Panc1 (cell line): ENCODE measurements at regions not wholly inside any gene's neighbourhood (a gene's known extent, or its start where the extent isn't known, plus 50 kb on each side); places are given as distances from the start of the nearest gene placed in this dataset.

Experiments used
- POLR2AphosphoS5 ChIP-seq: IDR thresholded peaks from 2 replicates; pipeline ENCODE4 v1.6.1; 2012; ENCODE audit warnings: mild to moderate bottlenecking, low read depth, low read length, moderate library complexity
- SIN3A ChIP-seq: IDR thresholded peaks from 2 replicates; pipeline ENCODE4 v1.6.1; 2012; ENCODE audit warnings: low read depth, mild to moderate bottlenecking, low read length, moderate library complexity, borderline replicate concordance; ENCODE audit not compliant: insufficient read depth
- TCF7L2 ChIP-seq: IDR thresholded peaks from 2 replicates; pipeline ENCODE4 v1.6.1; 2011; ENCODE audit warnings: mild to moderate bottlenecking, low read depth, low read length, inconsistent platforms
- TF ChIP-seq, protein P1 (sequence below): fragments of 450-650 bp; IDR thresholded peaks from 2 replicates; pipeline ENCODE4 v1.5.1; 2017; ENCODE audit warnings: mild to moderate bottlenecking
- TF ChIP-seq, protein P2 (sequence below), 2 experiments: IDR thresholded peaks; 2 replicates each; pipeline ENCODE4 v1.6.1; 2011 to 2012; ENCODE audit warnings: low read depth in 2 of 2, control low read depth in 1 of 2, low read length in 1 of 2, mild to moderate bottlenecking in 1 of 2, moderate library complexity in 1 of 2; ENCODE audit not compliant: insufficient read depth in 1 of 2

DNA sequence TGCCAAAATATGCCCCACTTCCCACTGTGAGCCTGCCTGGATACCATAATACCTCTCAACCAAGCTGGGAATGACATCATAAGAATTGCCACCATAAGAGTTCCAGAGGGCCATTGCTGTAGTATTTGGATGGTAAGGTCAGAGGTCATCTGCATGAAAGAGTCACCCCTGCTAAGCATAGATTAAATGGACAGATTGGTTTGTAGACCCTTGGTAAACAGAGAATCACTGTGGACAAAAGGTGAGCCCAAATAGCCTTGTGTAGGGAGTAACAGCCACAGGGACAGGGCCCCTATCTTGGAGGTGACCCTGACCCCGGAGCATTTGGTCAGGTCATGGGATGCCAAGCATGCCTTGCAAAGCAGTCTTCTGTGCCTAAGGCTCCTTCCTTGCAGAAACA is 129.7 kb downstream of the GPAM start:
- TF ChIP-seq, protein P1, sequence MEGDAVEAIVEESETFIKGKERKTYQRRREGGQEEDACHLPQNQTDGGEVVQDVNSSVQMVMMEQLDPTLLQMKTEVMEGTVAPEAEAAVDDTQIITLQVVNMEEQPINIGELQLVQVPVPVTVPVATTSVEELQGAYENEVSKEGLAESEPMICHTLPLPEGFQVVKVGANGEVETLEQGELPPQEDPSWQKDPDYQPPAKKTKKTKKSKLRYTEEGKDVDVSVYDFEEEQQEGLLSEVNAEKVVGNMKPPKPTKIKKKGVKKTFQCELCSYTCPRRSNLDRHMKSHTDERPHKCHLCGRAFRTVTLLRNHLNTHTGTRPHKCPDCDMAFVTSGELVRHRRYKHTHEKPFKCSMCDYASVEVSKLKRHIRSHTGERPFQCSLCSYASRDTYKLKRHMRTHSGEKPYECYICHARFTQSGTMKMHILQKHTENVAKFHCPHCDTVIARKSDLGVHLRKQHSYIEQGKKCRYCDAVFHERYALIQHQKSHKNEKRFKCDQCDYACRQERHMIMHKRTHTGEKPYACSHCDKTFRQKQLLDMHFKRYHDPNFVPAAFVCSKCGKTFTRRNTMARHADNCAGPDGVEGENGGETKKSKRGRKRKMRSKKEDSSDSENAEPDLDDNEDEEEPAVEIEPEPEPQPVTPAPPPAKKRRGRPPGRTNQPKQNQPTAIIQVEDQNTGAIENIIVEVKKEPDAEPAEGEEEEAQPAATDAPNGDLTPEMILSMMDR: no peak
- no peak for TF ChIP-seq TCF7L2
- TF ChIP-seq SIN3A: no peak
- TF ChIP-seq, protein P2, sequence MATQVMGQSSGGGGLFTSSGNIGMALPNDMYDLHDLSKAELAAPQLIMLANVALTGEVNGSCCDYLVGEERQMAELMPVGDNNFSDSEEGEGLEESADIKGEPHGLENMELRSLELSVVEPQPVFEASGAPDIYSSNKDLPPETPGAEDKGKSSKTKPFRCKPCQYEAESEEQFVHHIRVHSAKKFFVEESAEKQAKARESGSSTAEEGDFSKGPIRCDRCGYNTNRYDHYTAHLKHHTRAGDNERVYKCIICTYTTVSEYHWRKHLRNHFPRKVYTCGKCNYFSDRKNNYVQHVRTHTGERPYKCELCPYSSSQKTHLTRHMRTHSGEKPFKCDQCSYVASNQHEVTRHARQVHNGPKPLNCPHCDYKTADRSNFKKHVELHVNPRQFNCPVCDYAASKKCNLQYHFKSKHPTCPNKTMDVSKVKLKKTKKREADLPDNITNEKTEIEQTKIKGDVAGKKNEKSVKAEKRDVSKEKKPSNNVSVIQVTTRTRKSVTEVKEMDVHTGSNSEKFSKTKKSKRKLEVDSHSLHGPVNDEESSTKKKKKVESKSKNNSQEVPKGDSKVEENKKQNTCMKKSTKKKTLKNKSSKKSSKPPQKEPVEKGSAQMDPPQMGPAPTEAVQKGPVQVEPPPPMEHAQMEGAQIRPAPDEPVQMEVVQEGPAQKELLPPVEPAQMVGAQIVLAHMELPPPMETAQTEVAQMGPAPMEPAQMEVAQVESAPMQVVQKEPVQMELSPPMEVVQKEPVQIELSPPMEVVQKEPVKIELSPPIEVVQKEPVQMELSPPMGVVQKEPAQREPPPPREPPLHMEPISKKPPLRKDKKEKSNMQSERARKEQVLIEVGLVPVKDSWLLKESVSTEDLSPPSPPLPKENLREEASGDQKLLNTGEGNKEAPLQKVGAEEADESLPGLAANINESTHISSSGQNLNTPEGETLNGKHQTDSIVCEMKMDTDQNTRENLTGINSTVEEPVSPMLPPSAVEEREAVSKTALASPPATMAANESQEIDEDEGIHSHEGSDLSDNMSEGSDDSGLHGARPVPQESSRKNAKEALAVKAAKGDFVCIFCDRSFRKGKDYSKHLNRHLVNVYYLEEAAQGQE (IDR thresholded peaks at IDR 0.05; ENCODE audit: insufficient read depth in 1 of 2, low read depth in 2 of 2, low read length in 1 of 2): no peak
- TF ChIP-seq POLR2AphosphoS5: no peak
